Mammary epithelial cell (primary cell): ENCODE measurements at regions not wholly inside any gene's neighbourhood (a gene's known extent, or its start where the extent isn't known, plus 50 kb on each side); places are given as distances from the start of the nearest gene placed in this dataset.

Source experiments
- EZH2 ChIP-seq: IDR thresholded peaks from 2 replicates; pipeline ENCODE4 v1.6.1; 2012; ENCODE audit warnings: low read length, inconsistent platforms, borderline replicate concordance
- TF ChIP-seq, protein P1 (sequence below), 2 donors: IDR thresholded peaks in 1 of 2; conservative IDR thresholded peaks in 1 of 2; 2 replicates each; pipeline ENCODE4 v1.5.1; 2011 to 2012; ENCODE audit warnings: inconsistent platforms in 2 of 2, low read length in 2 of 2, mild to moderate bottlenecking in 2 of 2, control low read depth in 1 of 2, low read depth in 1 of 2; ENCODE audit not compliant: insufficient read depth in 1 of 2; ENCODE audit errors: extremely low read depth in 1 of 2

DNA sequence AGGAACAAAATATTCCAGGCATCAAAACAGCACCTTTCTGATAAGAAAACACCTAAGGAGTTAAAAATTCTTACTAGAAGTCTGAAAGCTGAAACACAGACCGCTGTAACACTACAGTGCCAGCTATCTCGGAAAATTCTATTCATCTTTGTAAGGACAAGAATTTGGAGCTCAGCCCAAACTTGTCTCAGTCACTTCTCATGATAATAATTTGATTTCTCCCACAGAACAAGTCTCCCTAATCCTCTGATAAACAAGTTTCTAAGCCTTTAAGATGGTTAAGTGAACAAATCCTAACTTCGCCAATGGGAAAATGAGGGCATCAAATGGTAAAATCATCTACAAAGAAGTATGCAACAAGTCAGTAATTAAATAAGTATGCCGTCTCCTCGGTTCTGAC, 59.9 kb downstream of the SIPA1L2 start:
- TF ChIP-seq, protein P1, sequence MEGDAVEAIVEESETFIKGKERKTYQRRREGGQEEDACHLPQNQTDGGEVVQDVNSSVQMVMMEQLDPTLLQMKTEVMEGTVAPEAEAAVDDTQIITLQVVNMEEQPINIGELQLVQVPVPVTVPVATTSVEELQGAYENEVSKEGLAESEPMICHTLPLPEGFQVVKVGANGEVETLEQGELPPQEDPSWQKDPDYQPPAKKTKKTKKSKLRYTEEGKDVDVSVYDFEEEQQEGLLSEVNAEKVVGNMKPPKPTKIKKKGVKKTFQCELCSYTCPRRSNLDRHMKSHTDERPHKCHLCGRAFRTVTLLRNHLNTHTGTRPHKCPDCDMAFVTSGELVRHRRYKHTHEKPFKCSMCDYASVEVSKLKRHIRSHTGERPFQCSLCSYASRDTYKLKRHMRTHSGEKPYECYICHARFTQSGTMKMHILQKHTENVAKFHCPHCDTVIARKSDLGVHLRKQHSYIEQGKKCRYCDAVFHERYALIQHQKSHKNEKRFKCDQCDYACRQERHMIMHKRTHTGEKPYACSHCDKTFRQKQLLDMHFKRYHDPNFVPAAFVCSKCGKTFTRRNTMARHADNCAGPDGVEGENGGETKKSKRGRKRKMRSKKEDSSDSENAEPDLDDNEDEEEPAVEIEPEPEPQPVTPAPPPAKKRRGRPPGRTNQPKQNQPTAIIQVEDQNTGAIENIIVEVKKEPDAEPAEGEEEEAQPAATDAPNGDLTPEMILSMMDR (conservative IDR thresholded peaks at IDR 0.05 in 1 of 2, IDR thresholded peaks at IDR 0.05 in 1 of 2; ENCODE audit: extremely low read depth in 1 of 2, insufficient read depth in 1 of 2, low read depth in 1 of 2, low read length in 2 of 2): no peak
- TF ChIP-seq EZH2: no peak
